HEK293 (cell line): ENCODE measurements at regions not wholly inside any gene's neighbourhood (a gene's known extent, or its start where the extent isn't known, plus 50 kb on each side); places are given as distances from the start of the nearest gene placed in this dataset.

Experiments
- CTCF ChIA-PET: fragments of 350-600 bp; formaldehyde crosslinking; extraction: SDS; loops from one replicate; lab custom pipeline; 2021; ENCODE audit warnings: antibody characterized with exemption; lab: Yijun Ruan, JAX
- POLR2A ChIA-PET: fragments of 300-600 bp; formaldehyde crosslinking; extraction: SDS; loops from one replicate; lab custom pipeline; 2020; ENCODE audit warnings: antibody characterized with exemption, inconsistent platforms; lab: Yijun Ruan, JAX
- H3K27ac ChIP-seq: fragments of 200-500 bp; sonication (Bioruptor generic); 2 replicates; pipeline ENCODE4 v1.5.1; 2014; ENCODE audit warnings: low read depth, low read length, control low read depth, inconsistent platforms; ENCODE audit errors: extremely low read depth
- H3K36me3 ChIP-seq, 2 experiments: fragments of 200-500 bp in 1 of 2; sonication (Bioruptor generic) in 1 of 2; 1 replicate in 1 of 2; 2 replicates in 1 of 2; pipeline ENCODE4 v1.5.1; 2014 to 2017; ENCODE audit warnings: inconsistent platforms in 2 of 2, low read length in 2 of 2; ENCODE audit not compliant: control insufficient read depth in 2 of 2, insufficient read depth in 1 of 2
- H3K4me1 ChIP-seq: fragments of 200-500 bp; sonication (Bioruptor generic); 2 replicates; pipeline ENCODE4 v1.5.1; 2014; ENCODE audit warnings: mild to moderate bottlenecking, low read length, inconsistent platforms; ENCODE audit not compliant: control insufficient read depth, insufficient read depth
- H3K4me3 ChIP-seq: 2 replicates; pipeline ENCODE4 v1.5.1; 2011; ENCODE audit warnings: low read depth, mild to moderate bottlenecking, control low read depth, low read length, moderate library complexity
- H3K9me3 ChIP-seq: fragments of 200-500 bp; sonication (Bioruptor generic); 2 replicates; pipeline ENCODE4 v1.5.1; 2014; ENCODE audit warnings: low read depth, low read length, inconsistent platforms; ENCODE audit not compliant: control insufficient read depth, insufficient read depth
- INSM2 ChIP-seq: fragments of 450-650 bp; formaldehyde crosslinking; IDR thresholded peaks from 2 replicates; pipeline ENCODE4 v1.5.1; 2016; ENCODE audit warnings: missing biosample characterization, missing genetic modification characterization
- KLF1 ChIP-seq: fragments of 450-650 bp; formaldehyde crosslinking; IDR thresholded peaks from 2 replicates; pipeline ENCODE4 v1.5.1; 2016; ENCODE audit warnings: missing biosample characterization, missing genetic modification characterization
- MYNN ChIP-seq: fragments of 450-650 bp; formaldehyde crosslinking; IDR thresholded peaks from 2 replicates; pipeline ENCODE4 v1.5.1; 2016; ENCODE audit warnings: missing biosample characterization, missing genetic modification characterization, borderline replicate concordance
- RBAK ChIP-seq: fragments of 450-650 bp; formaldehyde crosslinking; IDR thresholded peaks from 2 replicates; pipeline ENCODE4 v1.5.1; 2016; ENCODE audit warnings: missing biosample characterization, missing genetic modification characterization
- WT1 ChIP-seq: fragments of 450-650 bp; formaldehyde crosslinking; IDR thresholded peaks from 2 replicates; pipeline ENCODE4 v1.5.1; 2016; ENCODE audit warnings: missing biosample characterization, missing genetic modification characterization
- ZBTB1 ChIP-seq: fragments of 450-650 bp; formaldehyde crosslinking; IDR thresholded peaks from 2 replicates; pipeline ENCODE4 v1.5.1; 2016; ENCODE audit warnings: missing biosample characterization, missing genetic modification characterization
- ZBTB49 ChIP-seq: fragments of 450-650 bp; formaldehyde crosslinking; IDR thresholded peaks from 2 replicates; pipeline ENCODE4 v1.5.1; 2016; ENCODE audit warnings: missing biosample characterization, missing genetic modification characterization, low read depth
- ZFP3 ChIP-seq: fragments of 450-650 bp; formaldehyde crosslinking; IDR thresholded peaks from 2 replicates; pipeline ENCODE4 v1.5.1; 2016; ENCODE audit warnings: low read depth, missing biosample characterization, missing genetic modification characterization
- ZNF132 ChIP-seq: fragments of 450-650 bp; formaldehyde crosslinking; IDR thresholded peaks from 2 replicates; pipeline ENCODE4 v1.5.1; 2017; ENCODE audit warnings: missing biosample characterization, missing genetic modification characterization, borderline replicate concordance
- ZNF146 ChIP-seq: fragments of 450-650 bp; formaldehyde crosslinking; IDR thresholded peaks from 2 replicates; pipeline ENCODE4 v1.5.1; 2016; ENCODE audit warnings: missing biosample characterization, missing genetic modification characterization
- ZNF157 ChIP-seq: fragments of 450-650 bp; formaldehyde crosslinking; IDR thresholded peaks from 2 replicates; pipeline ENCODE4 v1.5.1; 2016; ENCODE audit warnings: missing biosample characterization, missing genetic modification characterization
- ZNF175 ChIP-seq: fragments of 450-650 bp; formaldehyde crosslinking; IDR thresholded peaks from 2 replicates; pipeline ENCODE4 v1.5.1; 2016; ENCODE audit warnings: missing biosample characterization, missing genetic modification characterization
- ZNF274 ChIP-seq, 2 experiments: fragments of 200-500 bp in 1 of 2; fragments of 450-650 bp in 1 of 2; sonication (Bioruptor generic) in 1 of 2; formaldehyde crosslinking in 1 of 2; IDR thresholded peaks; 2 replicates each; pipeline versions ENCODE4 v1.5.1 to v1.6.1; 2014 to 2016; ENCODE audit warnings: borderline replicate concordance in 1 of 2, inconsistent platforms in 1 of 2, low read length in 1 of 2, missing biosample characterization in 1 of 2, missing genetic modification characterization in 1 of 2
- ZNF280C ChIP-seq: fragments of 450-650 bp; formaldehyde crosslinking; IDR thresholded peaks from 2 replicates; pipeline ENCODE4 v1.5.1; 2016; ENCODE audit warnings: missing biosample characterization, missing genetic modification characterization
- ZNF449 ChIP-seq: fragments of 450-650 bp; formaldehyde crosslinking; IDR thresholded peaks from 2 replicates; pipeline ENCODE4 v1.5.1; 2017; ENCODE audit warnings: missing biosample characterization, mild to moderate bottlenecking, missing genetic modification characterization, moderate library complexity
- ZNF48 ChIP-seq: fragments of 450-650 bp; formaldehyde crosslinking; IDR thresholded peaks from 2 replicates; pipeline ENCODE4 v1.5.1; 2016; ENCODE audit warnings: missing biosample characterization, missing genetic modification characterization
- ZNF501 ChIP-seq: fragments of 450-650 bp; formaldehyde crosslinking; IDR thresholded peaks from 2 replicates; pipeline ENCODE4 v1.5.1; 2016; ENCODE audit warnings: missing biosample characterization, missing genetic modification characterization
- ZNF529 ChIP-seq: fragments of 450-650 bp; formaldehyde crosslinking; IDR thresholded peaks from 2 replicates; pipeline ENCODE4 v1.5.1; 2017; ENCODE audit warnings: missing genetic modification characterization, missing biosample characterization; ENCODE audit not compliant: insufficient replicate concordance
- ZNF549 ChIP-seq: fragments of 450-650 bp; IDR thresholded peaks from 2 replicates; pipeline ENCODE4 v1.5.1; 2018; ENCODE audit warnings: missing biosample characterization, missing genetic modification characterization, mild to moderate bottlenecking, inconsistent platforms, moderate library complexity
- ZNF621 ChIP-seq: fragments of 450-650 bp; formaldehyde crosslinking; IDR thresholded peaks from 2 replicates; pipeline ENCODE4 v1.5.1; 2017; ENCODE audit warnings: missing biosample characterization, missing genetic modification characterization
- ZNF701 ChIP-seq: fragments of 450-650 bp; formaldehyde crosslinking; IDR thresholded peaks from 2 replicates; pipeline ENCODE4 v1.5.1; 2016; ENCODE audit warnings: missing biosample characterization, missing genetic modification characterization
- ZNF707 ChIP-seq: fragments of 450-650 bp; formaldehyde crosslinking; IDR thresholded peaks from 2 replicates; pipeline ENCODE4 v1.5.1; 2016; ENCODE audit warnings: missing biosample characterization, missing genetic modification characterization
- ZSCAN16 ChIP-seq: fragments of 450-650 bp; formaldehyde crosslinking; IDR thresholded peaks from 2 replicates; pipeline ENCODE4 v1.5.1; 2016; ENCODE audit warnings: missing biosample characterization, missing genetic modification characterization
- ZSCAN30 ChIP-seq: fragments of 450-650 bp; IDR thresholded peaks from 2 replicates; pipeline ENCODE4 v1.5.1; 2018; ENCODE audit warnings: missing biosample characterization, mild to moderate bottlenecking, missing genetic modification characterization, moderate library complexity

- Histone ChIP-seq H3K9me3 (no peaks in the 10 kb centered on the region), H3K4me3 (no peak overlapping the region), H3K4me1 (no peaks in the 10 kb centered on the region), H3K27ac (no peak overlapping the region), H3K36me3 (no peaks in the 10 kb centered on the region)
- ChIA-PET CTCF (interaction anchor here (0.6 kb wide), 1 partner anchor 206 kb away, joined by 5 read pairs; no protein-coding TSS in a partner anchor), POLR2A (no interaction called here)
- TF ChIP-seq MYNN (tag by site-specific recombination) (no peak), ZNF274 (IDR thresholded peaks at IDR 0.05; ENCODE audit: low read length) (no peak), ZNF274 (tag by site-specific recombination; IDR thresholded peaks at IDR 0.05; ENCODE audit: borderline replicate concordance) (no peak), KLF1 (tag by site-specific recombination) (no peak), WT1 (tag by site-specific recombination) (no peak), ZNF549 (tag by site-specific recombination) (no peak), ZNF48 (no peak), INSM2 (tag by site-specific recombination) (no peak), RBAK (tag by site-specific recombination) (no peak), ZSCAN30 (tag by site-specific recombination) (no peak), ZNF146 (no peak), ZNF701 (tag by site-specific recombination) (no peak), ZNF449 (tag by site-specific recombination) (no peak), ZNF621 (tag by site-specific recombination) (no peak), ZNF501 (no peak), ZNF132 (tag by site-specific recombination) (no peak)
Observed at GRCh38 chr6:141165002-141165665, 967.6 kb upstream of the GJE1 start.

GRCh38 chr6:141164042-141164743, 968.5 kb upstream of the GJE1 start:
- CTCF ChIA-PET: interaction anchor here (1.1 kb wide), 1 partner anchor 86 kb away, joined by 3 read pairs; no protein-coding TSS in a partner anchor
- no peak for TF ChIP-seq ZBTB49 (tag by site-specific recombination)
- no peak for TF ChIP-seq ZNF175 (tag by site-specific recombination)
- TF ChIP-seq ZSCAN16: no peak
- no peak for TF ChIP-seq ZNF529 (tag by site-specific recombination)
- no peak for TF ChIP-seq ZNF157 (tag by site-specific recombination)
- TF ChIP-seq ZFP3 (tag by site-specific recombination): no peak
- TF ChIP-seq ZNF280C: no peak
- no peak for TF ChIP-seq ZNF707 (tag by site-specific recombination)
- no peak for TF ChIP-seq ZBTB1

More at GRCh38 chr6:141164042-141164743, 968.5 kb upstream of the GJE1 start:
- Histone ChIP-seq H3K36me3 (no peaks in the 10 kb centered on the region), H3K27ac (no peak overlapping the region), H3K9me3 (no peaks in the 10 kb centered on the region), H3K4me3 (no peak overlapping the region), H3K4me1 (no peaks in the 10 kb centered on the region)
- POLR2A ChIA-PET: no interaction called here
